Astrocyte of the spinal cord (primary cell): ENCODE measurements at regions not wholly inside any gene's neighbourhood (a gene's known extent, or its start where the extent isn't known, plus 50 kb on each side); places are given as distances from the start of the nearest gene placed in this dataset.

Experiments used
- DNase-seq: peaks from one replicate; pipeline ENCODE4 v3.0.0; 2011; ENCODE audit warnings: low read depth, low spot score
- H3K4me3 ChIP-seq: 2 replicates; pipeline ENCODE4 v1.5.1; 2011; ENCODE audit warnings: low read depth, mild to moderate bottlenecking, low read length, moderate library complexity
- CTCF ChIP-seq: IDR thresholded peaks from 2 replicates; pipeline ENCODE4 v1.5.1; 2012; ENCODE audit warnings: low read depth, mild to moderate bottlenecking, low read length, inconsistent platforms
- in situ Hi-C: cut with HindIII; loops from 2 replicates; pipeline ENCODE4 v1.10.0; 2017; ENCODE audit warnings: low sequenced_read_pairs

DNA sequence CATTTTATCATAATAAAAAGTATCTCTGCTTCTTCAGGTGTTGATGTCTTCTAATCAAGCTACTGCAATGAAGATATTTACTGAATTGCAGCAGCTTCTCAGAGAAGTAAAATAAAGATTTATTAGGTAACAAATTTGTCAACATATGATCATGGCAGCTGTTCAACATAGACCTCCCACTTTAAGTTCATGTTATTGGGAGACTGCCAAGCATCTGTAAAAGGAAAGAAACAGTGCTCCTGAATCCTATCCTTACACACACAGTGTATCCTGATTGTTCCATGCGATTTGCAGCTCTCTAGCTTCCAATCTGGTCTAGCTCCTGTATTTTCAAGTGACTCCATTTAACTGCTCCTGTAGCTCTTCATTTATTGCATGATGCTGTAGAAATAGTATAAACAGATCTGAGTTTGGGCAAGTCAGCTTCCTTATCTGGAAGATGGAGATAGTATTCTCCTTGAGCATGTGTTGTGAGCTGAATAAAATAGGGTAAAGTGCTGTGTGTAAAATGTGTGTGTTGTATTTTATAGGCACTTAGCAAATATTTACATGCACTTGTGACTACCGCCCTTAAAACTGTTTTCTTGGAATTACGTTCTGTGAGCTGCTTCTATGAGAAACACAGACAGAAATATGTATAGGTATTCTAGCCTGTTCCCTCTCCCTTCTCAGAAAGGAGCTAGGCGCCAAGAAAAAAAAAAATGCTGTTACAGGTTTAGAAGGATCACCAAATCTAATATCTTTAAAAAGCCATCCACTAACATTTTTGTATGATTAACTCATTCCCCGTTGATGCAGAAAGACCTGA, 290.6 kb downstream of the JRKL start:
- no peak for TF ChIP-seq CTCF
- in situ Hi-C loops: no loop called here
- no peak for DNase-seq
- no peak overlapping the region for H3K4me3 ChIP-seq

- DNase-seq: no peak
- TF ChIP-seq CTCF: no peak
- in situ Hi-C loops: no loop called here
- H3K4me3 ChIP-seq: no peak overlapping the region
Measured at GRCh38 chr11:96681019-96681716, 291.4 kb downstream of the JRKL start.

GRCh38 chr11:96694338-96694737, 304.5 kb downstream of the JRKL start:
- in situ Hi-C loops: no loop called here
- no peak overlapping the region for H3K4me3 ChIP-seq
- TF ChIP-seq CTCF: no peak
- DNase-seq: no peak

GRCh38 chr11:96696731-96697130, 306.9 kb downstream of the JRKL start:
- TF ChIP-seq CTCF: no peak
- no peak for DNase-seq
- in situ Hi-C loops: no loop called here
- no peak overlapping the region for H3K4me3 ChIP-seq

DNA sequence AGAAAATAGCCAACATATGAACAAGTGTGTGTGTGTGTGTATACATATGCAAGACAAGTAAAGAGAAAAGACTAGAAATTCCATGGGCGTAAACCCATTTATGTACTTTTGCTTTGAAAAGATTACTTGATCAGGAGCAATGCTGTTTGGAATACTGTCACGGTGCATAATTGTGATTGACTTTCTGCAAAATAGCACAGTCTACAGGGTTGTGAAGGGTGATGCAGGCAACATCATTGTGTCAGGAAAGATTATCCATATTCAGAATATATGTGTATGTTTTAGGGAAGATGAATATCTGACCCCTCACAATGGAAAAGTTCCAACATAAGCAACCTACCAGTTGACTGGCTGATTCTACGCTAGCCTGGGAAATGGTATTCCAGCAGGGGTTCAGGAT, 307.7 kb downstream of the JRKL start:
- in situ Hi-C loops: no loop called here
- TF ChIP-seq CTCF: no peak
- DNase-seq: no peak
- no peak overlapping the region for H3K4me3 ChIP-seq

- DNase-seq: peak; percentile 3
- peak; percentile 8 for TF ChIP-seq CTCF
- no peak overlapping the region for H3K4me3 ChIP-seq
- in situ Hi-C loops: no loop called here
Measured at GRCh38 chr11:96704847-96705246, 315.0 kb downstream of the JRKL start.
